SK-N-SH (cell line): ENCODE measurements at regions not wholly inside any gene's neighbourhood (a gene's known extent, or its start where the extent isn't known, plus 50 kb on each side); places are given as distances from the start of the nearest gene placed in this dataset.

Source experiments
- CTCF ChIA-PET: fragments of 300-600, 350-600 bp; formaldehyde crosslinking; extraction: SDS; loops from one replicate; lab custom pipeline; 2021; lab: Yijun Ruan, JAX
- POLR2A ChIA-PET: fragments of 350-600 bp; sonication (Branson Sonifier 250); formaldehyde crosslinking; extraction: SDS; loops from one replicate; lab custom pipeline; 2020; ENCODE audit warnings: antibody characterized with exemption, inconsistent platforms; lab: Yijun Ruan, JAX
- DNase-seq: peaks from one replicate; pipeline ENCODE4 v3.0.0; 2012
- H2AFZ ChIP-seq: fragments of 200-600 bp; sonication (generic); 2 replicates; pipeline ENCODE4 v1.8.1; 2016; ENCODE audit warnings: antibody characterized with exemption, mild to moderate bottlenecking, low read depth
- H3F3A ChIP-seq: fragments of 200-600 bp; sonication (generic); replicated peaks from 2 replicates; pipeline ENCODE3; 2016; ENCODE audit warnings: antibody characterized with exemption, mild to moderate bottlenecking; ENCODE audit not compliant: insufficient read depth
- H3K27ac ChIP-seq, 2 experiments: fragments of 200-500 bp in 1 of 2; fragments of 200-600 bp in 1 of 2; sonication (Bioruptor generic) in 1 of 2; sonication (generic), shearing (Covaris generic) in 1 of 2; 2 replicates each; pipeline versions ENCODE4 v1.5.1 to v1.6.1; 2014 to 2016; ENCODE audit warnings: low read depth in 2 of 2, inconsistent platforms in 1 of 2, low read length in 1 of 2, mild to moderate bottlenecking in 1 of 2, mixed read lengths in 1 of 2
- H3K27me3 ChIP-seq: fragments of 200-600 bp; sonication (generic), shearing (Covaris generic); 2 replicates; pipeline ENCODE4 v1.6.1; 2016; ENCODE audit warnings: mixed run types; ENCODE audit not compliant: insufficient read depth
- H3K36me3 ChIP-seq, 2 experiments: fragments of 200-500 bp in 1 of 2; fragments of 200-600 bp in 1 of 2; sonication (Bioruptor generic) in 1 of 2; sonication (generic) in 1 of 2; replicated peaks in 1 of 2; 2 replicates each; pipeline versions ENCODE3 to v1.5.1; 2014 to 2016; ENCODE audit warnings: low read length in 1 of 2, mild to moderate bottlenecking in 1 of 2; ENCODE audit not compliant: insufficient read depth in 2 of 2, control insufficient read depth in 1 of 2
- H3K4me1 ChIP-seq, 2 experiments: fragments of 200-500 bp in 1 of 2; fragments of 200-600 bp in 1 of 2; sonication (Bioruptor generic) in 1 of 2; sonication (generic), shearing (Covaris generic) in 1 of 2; 2 replicates each; pipeline versions ENCODE4 v1.5.1 to v1.6.1; 2014 to 2016; ENCODE audit warnings: low read depth in 1 of 2, low read length in 1 of 2, mixed run types in 1 of 2; ENCODE audit not compliant: insufficient read depth in 2 of 2, control insufficient read depth in 1 of 2
- H3K4me2 ChIP-seq: fragments of 200-600 bp; sonication (generic), shearing (Covaris generic); 2 replicates; pipeline ENCODE4 v1.6.1; 2017; ENCODE audit warnings: mixed run types
- H3K4me3 ChIP-seq, 2 experiments: fragments of 200-500 bp in 1 of 2; fragments of 200-600 bp in 1 of 2; sonication (Bioruptor generic) in 1 of 2; sonication (generic), shearing (Covaris generic) in 1 of 2; 2 replicates each; pipeline versions ENCODE4 v1.5.1 to v1.8.1; 2014 to 2016; ENCODE audit warnings: low read depth in 2 of 2, inconsistent platforms in 1 of 2, low read length in 1 of 2, mild to moderate bottlenecking in 1 of 2, mixed read lengths in 1 of 2, moderate library complexity in 1 of 2
- H3K79me2 ChIP-seq: fragments of 200-600 bp; sonication (generic); 2 replicates; pipeline ENCODE4 v1.8.1; 2017; ENCODE audit warnings: mild to moderate bottlenecking; ENCODE audit not compliant: insufficient read depth
- H3K9ac ChIP-seq: fragments of 200-600 bp; sonication (generic); 2 replicates; pipeline ENCODE4 v1.6.1; 2017; ENCODE audit warnings: mixed run types
- H3K9me2 ChIP-seq: fragments of 200-600 bp; sonication (generic); 2 replicates; pipeline ENCODE4 v1.6.1; 2017; ENCODE audit warnings: mixed run types
- H3K9me3 ChIP-seq: fragments of 200-600 bp; sonication (generic); 2 replicates; pipeline ENCODE4 v1.6.1; 2017; ENCODE audit warnings: mixed run types, mild to moderate bottlenecking, moderate library complexity
- H4K20me1 ChIP-seq: fragments of 200-600 bp; sonication (generic); 2 replicates; pipeline ENCODE4 v1.6.1; 2017; ENCODE audit warnings: mild to moderate bottlenecking, mixed run types; ENCODE audit not compliant: insufficient read depth
- EP300 ChIP-seq, 2 experiments: IDR thresholded peaks; 2 replicates each; pipeline versions ENCODE4 v1.4.0 to v1.6.1; 2012; ENCODE audit warnings: borderline replicate concordance in 1 of 2, low read depth in 1 of 2, low read length in 1 of 2
- EZH2phosphoT487 ChIP-seq: fragments of 200-600 bp; sonication (generic); IDR thresholded peaks from 2 replicates; pipeline ENCODE4 v1.6.1; 2017; ENCODE audit warnings: low read depth, mixed run types, mild to moderate bottlenecking, antibody characterized with exemption, moderate library complexity, borderline replicate concordance
- FOXJ3 ChIP-seq: sonication (generic); formaldehyde crosslinking; IDR thresholded peaks from 2 replicates; pipeline ENCODE4 v1.5.1; 2020; ENCODE audit warnings: mild to moderate bottlenecking, missing genetic modification reagents
- GATA2 ChIP-seq: sonication (generic); formaldehyde crosslinking; IDR thresholded peaks from 2 replicates; pipeline ENCODE4 v1.5.0; 2020; ENCODE audit warnings: mild to moderate bottlenecking, missing genetic modification reagents
- MEF2A ChIP-seq: IDR thresholded peaks from 2 replicates; pipeline ENCODE4 v1.4.0; 2012; ENCODE audit warnings: low read depth, borderline replicate concordance
- MXI1 ChIP-seq: IDR thresholded peaks from 2 replicates; pipeline ENCODE4 v1.6.1; 2012; ENCODE audit warnings: mild to moderate bottlenecking, low read depth, low read length, improper control_type of control experiment
- NRF1 ChIP-seq: IDR thresholded peaks from 2 replicates; pipeline ENCODE4 v1.6.1; 2012; ENCODE audit warnings: low read depth, mild to moderate bottlenecking, low read length
- RCOR1 ChIP-seq: fragments of 150-350 bp; IDR thresholded peaks from 2 replicates; pipeline ENCODE4 v1.6.1; 2017; ENCODE audit warnings: antibody characterized with exemption, low read length
- RFX5 ChIP-seq: IDR thresholded peaks from 2 replicates; pipeline ENCODE4 v1.6.1; 2012; ENCODE audit warnings: mild to moderate bottlenecking, improper control_type of control experiment, low read length
- RXRA ChIP-seq: IDR thresholded peaks from 2 replicates; pipeline ENCODE4 v1.4.0; 2012; ENCODE audit warnings: low read depth, mild to moderate bottlenecking, borderline replicate concordance
- SIN3A ChIP-seq: IDR thresholded peaks from 2 replicates; pipeline ENCODE4 v1.6.1; 2012; ENCODE audit warnings: low read depth, mild to moderate bottlenecking, low read length, moderate library complexity, borderline replicate concordance
- SMC3 ChIP-seq: IDR thresholded peaks from 2 replicates; pipeline ENCODE4 v1.6.1; 2012; ENCODE audit warnings: low read depth, low read length, improper control_type of control experiment
- TAF1 ChIP-seq: IDR thresholded peaks from 2 replicates; pipeline ENCODE4 v1.6.1; 2012; ENCODE audit warnings: low read depth, mild to moderate bottlenecking, low read length, moderate library complexity, borderline replicate concordance
- YY1 ChIP-seq: IDR thresholded peaks from 2 replicates; pipeline ENCODE4 v1.4.0; 2012; ENCODE audit warnings: low read depth, mild to moderate bottlenecking
- WGBS: methylation state at CpG from one replicate; pipeline ENCODE4 v1.1.6; 2017; ENCODE audit warnings: low lambda C conversion rate; 5-methylcytosine and 5-hydroxymethylcytosine counted together
- TF ChIP-seq, protein P1 (sequence below): IDR thresholded peaks from 2 replicates; pipeline ENCODE4 v1.4.0; 2012; ENCODE audit warnings: low read depth, borderline replicate concordance
- TF ChIP-seq, protein P2 (sequence below): fragments of 150-350 bp; IDR thresholded peaks from 2 replicates; pipeline ENCODE4 v1.6.1; 2016; ENCODE audit warnings: mild to moderate bottlenecking, low read depth, low read length
- TF ChIP-seq, protein P3 (sequence below): IDR thresholded peaks from 2 replicates; pipeline ENCODE4 v1.4.0; 2012; ENCODE audit warnings: low read depth, borderline replicate concordance
- TF ChIP-seq, protein P4 (sequence below): fragments of 200-600 bp; sonication (generic); IDR thresholded peaks from 2 replicates; pipeline ENCODE4 v1.6.1; 2017; ENCODE audit warnings: antibody characterized with exemption, mild to moderate bottlenecking, moderate library complexity
- TF ChIP-seq, protein P5 (sequence below): fragments of 150-350 bp; IDR thresholded peaks from 2 replicates; pipeline ENCODE4 v1.6.1; 2017; ENCODE audit warnings: antibody characterized with exemption, low read length, low read depth, borderline replicate concordance
- TF ChIP-seq, protein P6 (sequence below): IDR thresholded peaks from 2 replicates; pipeline ENCODE4; 2012

DNA sequence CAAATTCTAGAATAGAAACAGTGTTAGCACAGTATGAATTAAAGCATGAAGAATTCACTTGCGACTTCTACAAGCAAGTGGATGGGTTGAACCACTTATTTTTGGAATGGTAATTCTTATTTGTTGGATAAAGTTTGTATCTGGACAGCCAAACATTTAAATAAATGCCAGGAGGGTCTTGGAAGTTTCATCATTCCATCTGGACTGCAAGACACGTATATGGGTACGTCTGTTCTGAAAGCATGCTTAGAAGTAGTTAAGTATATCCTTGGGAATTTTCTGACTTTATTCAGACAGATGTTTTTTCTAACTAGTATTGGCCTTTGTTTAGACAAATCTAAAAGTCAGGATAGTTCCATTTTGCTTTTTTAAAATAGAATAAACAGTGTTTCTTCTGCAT is 77.5 kb upstream of the CASK start:
- Histone ChIP-seq H3F3A (no peaks in the 10 kb centered on the region), H3K4me2 (no peak overlapping the region), H2AFZ (no peak overlapping the region), H3K4me3 (no peak overlapping the region), H3K9me2 (no peaks in the 10 kb centered on the region), H3K9ac (no peak overlapping the region), H3K36me3 (no peaks in the 10 kb centered on the region), H3K79me2 (no peaks in the 10 kb centered on the region), H3K27ac (no peak overlapping the region), H3K4me1 (no peaks in the 10 kb centered on the region), H3K27me3 (peaks cover 7% of the 10 kb centered on the region; the same call in 1 of the 2 replicates), H3K9me3 (no peaks in the 10 kb centered on the region), H4K20me1 (no peaks in the 10 kb centered on the region)
- TF ChIP-seq RXRA: no peak
- TF ChIP-seq RCOR1: no peak
- TF ChIP-seq, protein P1, sequence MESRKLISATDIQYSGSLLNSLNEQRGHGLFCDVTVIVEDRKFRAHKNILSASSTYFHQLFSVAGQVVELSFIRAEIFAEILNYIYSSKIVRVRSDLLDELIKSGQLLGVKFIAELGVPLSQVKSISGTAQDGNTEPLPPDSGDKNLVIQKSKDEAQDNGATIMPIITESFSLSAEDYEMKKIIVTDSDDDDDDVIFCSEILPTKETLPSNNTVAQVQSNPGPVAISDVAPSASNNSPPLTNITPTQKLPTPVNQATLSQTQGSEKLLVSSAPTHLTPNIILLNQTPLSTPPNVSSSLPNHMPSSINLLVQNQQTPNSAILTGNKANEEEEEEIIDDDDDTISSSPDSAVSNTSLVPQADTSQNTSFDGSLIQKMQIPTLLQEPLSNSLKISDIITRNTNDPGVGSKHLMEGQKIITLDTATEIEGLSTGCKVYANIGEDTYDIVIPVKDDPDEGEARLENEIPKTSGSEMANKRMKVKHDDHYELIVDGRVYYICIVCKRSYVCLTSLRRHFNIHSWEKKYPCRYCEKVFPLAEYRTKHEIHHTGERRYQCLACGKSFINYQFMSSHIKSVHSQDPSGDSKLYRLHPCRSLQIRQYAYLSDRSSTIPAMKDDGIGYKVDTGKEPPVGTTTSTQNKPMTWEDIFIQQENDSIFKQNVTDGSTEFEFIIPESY: no peak
- TF ChIP-seq SMC3: no peak
- TF ChIP-seq RFX5: no peak
- TF ChIP-seq FOXJ3 (CRISPR knock-in tag): no peak
- no peak for TF ChIP-seq GATA2
- TF ChIP-seq EP300 (IDR thresholded peaks at IDR 0.05; ENCODE audit: borderline replicate concordance in 1 of 2, low read depth in 1 of 2, low read length in 1 of 2): no peak
- no peak for TF ChIP-seq MXI1
- TF ChIP-seq, protein P2, sequence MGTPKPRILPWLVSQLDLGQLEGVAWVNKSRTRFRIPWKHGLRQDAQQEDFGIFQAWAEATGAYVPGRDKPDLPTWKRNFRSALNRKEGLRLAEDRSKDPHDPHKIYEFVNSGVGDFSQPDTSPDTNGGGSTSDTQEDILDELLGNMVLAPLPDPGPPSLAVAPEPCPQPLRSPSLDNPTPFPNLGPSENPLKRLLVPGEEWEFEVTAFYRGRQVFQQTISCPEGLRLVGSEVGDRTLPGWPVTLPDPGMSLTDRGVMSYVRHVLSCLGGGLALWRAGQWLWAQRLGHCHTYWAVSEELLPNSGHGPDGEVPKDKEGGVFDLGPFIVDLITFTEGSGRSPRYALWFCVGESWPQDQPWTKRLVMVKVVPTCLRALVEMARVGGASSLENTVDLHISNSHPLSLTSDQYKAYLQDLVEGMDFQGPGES: no peak
- TF ChIP-seq, protein P3, sequence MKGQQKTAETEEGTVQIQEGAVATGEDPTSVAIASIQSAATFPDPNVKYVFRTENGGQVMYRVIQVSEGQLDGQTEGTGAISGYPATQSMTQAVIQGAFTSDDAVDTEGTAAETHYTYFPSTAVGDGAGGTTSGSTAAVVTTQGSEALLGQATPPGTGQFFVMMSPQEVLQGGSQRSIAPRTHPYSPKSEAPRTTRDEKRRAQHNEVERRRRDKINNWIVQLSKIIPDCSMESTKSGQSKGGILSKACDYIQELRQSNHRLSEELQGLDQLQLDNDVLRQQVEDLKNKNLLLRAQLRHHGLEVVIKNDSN: no peak
- no peak for TF ChIP-seq SIN3A
- TF ChIP-seq, protein P4, sequence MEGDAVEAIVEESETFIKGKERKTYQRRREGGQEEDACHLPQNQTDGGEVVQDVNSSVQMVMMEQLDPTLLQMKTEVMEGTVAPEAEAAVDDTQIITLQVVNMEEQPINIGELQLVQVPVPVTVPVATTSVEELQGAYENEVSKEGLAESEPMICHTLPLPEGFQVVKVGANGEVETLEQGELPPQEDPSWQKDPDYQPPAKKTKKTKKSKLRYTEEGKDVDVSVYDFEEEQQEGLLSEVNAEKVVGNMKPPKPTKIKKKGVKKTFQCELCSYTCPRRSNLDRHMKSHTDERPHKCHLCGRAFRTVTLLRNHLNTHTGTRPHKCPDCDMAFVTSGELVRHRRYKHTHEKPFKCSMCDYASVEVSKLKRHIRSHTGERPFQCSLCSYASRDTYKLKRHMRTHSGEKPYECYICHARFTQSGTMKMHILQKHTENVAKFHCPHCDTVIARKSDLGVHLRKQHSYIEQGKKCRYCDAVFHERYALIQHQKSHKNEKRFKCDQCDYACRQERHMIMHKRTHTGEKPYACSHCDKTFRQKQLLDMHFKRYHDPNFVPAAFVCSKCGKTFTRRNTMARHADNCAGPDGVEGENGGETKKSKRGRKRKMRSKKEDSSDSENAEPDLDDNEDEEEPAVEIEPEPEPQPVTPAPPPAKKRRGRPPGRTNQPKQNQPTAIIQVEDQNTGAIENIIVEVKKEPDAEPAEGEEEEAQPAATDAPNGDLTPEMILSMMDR: no peak
- TF ChIP-seq MEF2A: no peak
- TF ChIP-seq EZH2phosphoT487: no peak
- TF ChIP-seq, protein P5, sequence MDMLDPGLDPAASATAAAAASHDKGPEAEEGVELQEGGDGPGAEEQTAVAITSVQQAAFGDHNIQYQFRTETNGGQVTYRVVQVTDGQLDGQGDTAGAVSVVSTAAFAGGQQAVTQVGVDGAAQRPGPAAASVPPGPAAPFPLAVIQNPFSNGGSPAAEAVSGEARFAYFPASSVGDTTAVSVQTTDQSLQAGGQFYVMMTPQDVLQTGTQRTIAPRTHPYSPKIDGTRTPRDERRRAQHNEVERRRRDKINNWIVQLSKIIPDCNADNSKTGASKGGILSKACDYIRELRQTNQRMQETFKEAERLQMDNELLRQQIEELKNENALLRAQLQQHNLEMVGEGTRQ: no peak
- TF ChIP-seq TAF1: no peak
- no peak for TF ChIP-seq NRF1
- no peak for TF ChIP-seq YY1
- TF ChIP-seq, protein P6, sequence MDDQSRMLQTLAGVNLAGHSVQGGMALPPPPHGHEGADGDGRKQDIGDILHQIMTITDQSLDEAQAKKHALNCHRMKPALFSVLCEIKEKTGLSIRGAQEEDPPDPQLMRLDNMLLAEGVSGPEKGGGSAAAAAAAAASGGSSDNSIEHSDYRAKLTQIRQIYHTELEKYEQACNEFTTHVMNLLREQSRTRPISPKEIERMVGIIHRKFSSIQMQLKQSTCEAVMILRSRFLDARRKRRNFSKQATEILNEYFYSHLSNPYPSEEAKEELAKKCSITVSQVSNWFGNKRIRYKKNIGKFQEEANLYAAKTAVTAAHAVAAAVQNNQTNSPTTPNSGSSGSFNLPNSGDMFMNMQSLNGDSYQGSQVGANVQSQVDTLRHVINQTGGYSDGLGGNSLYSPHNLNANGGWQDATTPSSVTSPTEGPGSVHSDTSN: no peak
- ChIA-PET POLR2A (no interaction called here), CTCF (no interaction called here)
- DNase-seq: no peak
- WGBS: 9% methylated on average over 3 of the region's 3 CpGs
